A673 (cell line): ENCODE measurements at regions not wholly inside any gene's neighbourhood (a gene's known extent, or its start where the extent isn't known, plus 50 kb on each side); places are given as distances from the start of the nearest gene placed in this dataset.

ENCODE experiments used
- CTCF ChIP-seq: fragments of 300-800, 200-600 bp; sonication (generic); conservative IDR thresholded peaks from 2 replicates; pipeline ENCODE4 v1.5.1; 2017; ENCODE audit warnings: low read depth, mild to moderate bottlenecking, antibody characterized with exemption, low read length, moderate library complexity, mixed read lengths
- EZH2 ChIP-seq: fragments of 200-600 bp; sonication (generic); IDR thresholded peaks from 2 replicates; pipeline ENCODE4 v1.6.1; 2017; ENCODE audit warnings: borderline replicate concordance, low read depth, mild to moderate bottlenecking, mixed read lengths, antibody characterized with exemption, low read length; ENCODE audit not compliant: poor library complexity, severe bottlenecking

GRCh38 chr21:35106246-35106835 lies 57.2 kb upstream of the RUNX1 start:
- TF ChIP-seq CTCF = no peak
- TF ChIP-seq EZH2 = no peak
